Panc1 (cell line): ENCODE measurements at regions not wholly inside any gene's neighbourhood (a gene's known extent, or its start where the extent isn't known, plus 50 kb on each side); places are given as distances from the start of the nearest gene placed in this dataset.

Experiments
- ATAC-seq: fragments of 200-7000 bp; cut with Tn5 transposase; 2 replicates; pipeline ENCODE4 v1.9.1; 2020; ENCODE audit warnings: mild to moderate bottlenecking, moderate library complexity
- BruUV-seq: library from RNA; stranded (reverse); fragments of 400-500 nt; replicated peaks from 2 replicates; lab custom pipeline; 2021; lab: Mats Ljungman, UMichigan
- CTCF ChIA-PET: fragments of 300-600 bp; sonication (Branson Sonifier 250); formaldehyde crosslinking; loops from one replicate; lab custom pipeline; 2022; ENCODE audit warnings: antibody characterized with exemption; lab: Charles Lee
- POLR2A ChIA-PET: fragments of 300-600 bp; sonication (Branson Sonifier 250); formaldehyde crosslinking; loops from one replicate; lab custom pipeline; 2022; ENCODE audit warnings: antibody characterized with exemption; lab: Charles Lee
- DNase-seq: peaks from one replicate; pipeline ENCODE4 v3.0.0-alpha.2; 2010; ENCODE audit warnings: low read depth, low spot score
- H3K27ac ChIP-seq: 2 replicates; pipeline ENCODE4 v1.5.1; 2011; ENCODE audit warnings: mild to moderate bottlenecking, low read length, inconsistent platforms
- H3K27me3 ChIP-seq: fragments of 200-500 bp; sonication (Bioruptor generic); 2 replicates; pipeline ENCODE4 v1.6.0; 2014; ENCODE audit warnings: low read length, inconsistent platforms; ENCODE audit not compliant: control insufficient read depth, insufficient read depth
- H3K36me3 ChIP-seq: fragments of 200-500 bp; sonication (Bioruptor generic); 2 replicates; pipeline ENCODE4 v1.5.1; 2014; ENCODE audit warnings: inconsistent platforms, mild to moderate bottlenecking, low read length, moderate library complexity; ENCODE audit not compliant: control insufficient read depth, insufficient read depth
- H3K4me1 ChIP-seq: 2 replicates; pipeline ENCODE4 v1.5.1; 2011; ENCODE audit warnings: inconsistent platforms, mild to moderate bottlenecking, low read length, moderate library complexity; ENCODE audit not compliant: control insufficient read depth, insufficient read depth
- H3K4me3 ChIP-seq, 2 experiments: 2 replicates each; pipeline ENCODE4 v1.5.1; 2011 to 2012; ENCODE audit warnings: low read depth in 2 of 2, low read length in 2 of 2, mild to moderate bottlenecking in 2 of 2, inconsistent platforms in 1 of 2, moderate library complexity in 1 of 2
- H3K9me3 ChIP-seq: fragments of 200-500 bp; sonication (Bioruptor generic); 2 replicates; pipeline ENCODE4 v1.5.1; 2014; ENCODE audit warnings: low read depth, mild to moderate bottlenecking, inconsistent platforms, low read length, moderate library complexity; ENCODE audit not compliant: control insufficient read depth, insufficient read depth
- CTCF ChIP-seq: fragments of 450-650 bp; IDR thresholded peaks from 2 replicates; pipeline ENCODE4 v1.5.1; 2017; ENCODE audit warnings: mild to moderate bottlenecking
- POLR2AphosphoS5 ChIP-seq: IDR thresholded peaks from 2 replicates; pipeline ENCODE4 v1.6.1; 2012; ENCODE audit warnings: mild to moderate bottlenecking, low read depth, low read length, moderate library complexity
- REST ChIP-seq, 2 experiments: IDR thresholded peaks; 2 replicates each; pipeline ENCODE4 v1.6.1; 2011 to 2012; ENCODE audit warnings: low read depth in 2 of 2, control low read depth in 1 of 2, low read length in 1 of 2, mild to moderate bottlenecking in 1 of 2, moderate library complexity in 1 of 2; ENCODE audit not compliant: insufficient read depth in 1 of 2
- SIN3A ChIP-seq: IDR thresholded peaks from 2 replicates; pipeline ENCODE4 v1.6.1; 2012; ENCODE audit warnings: low read depth, mild to moderate bottlenecking, low read length, moderate library complexity, borderline replicate concordance; ENCODE audit not compliant: insufficient read depth
- TCF7L2 ChIP-seq: IDR thresholded peaks from 2 replicates; pipeline ENCODE4 v1.6.1; 2011; ENCODE audit warnings: mild to moderate bottlenecking, low read depth, low read length, inconsistent platforms
- in situ Hi-C: cut with HindIII; loops from 2 replicates; pipeline ENCODE4 v1.10.0; 2016; ENCODE audit warnings: low sequenced_read_pairs, low pct_unique_long_range_greater_than_20kb
- intact Hi-C: fragments of 100-400 bp; cut with micrococcal nuclease; formaldehyde crosslinking; loops from one replicate; pipeline ENCODE4 v1.10.0; 2022; ENCODE audit not compliant: unreplicated experiment

DNA sequence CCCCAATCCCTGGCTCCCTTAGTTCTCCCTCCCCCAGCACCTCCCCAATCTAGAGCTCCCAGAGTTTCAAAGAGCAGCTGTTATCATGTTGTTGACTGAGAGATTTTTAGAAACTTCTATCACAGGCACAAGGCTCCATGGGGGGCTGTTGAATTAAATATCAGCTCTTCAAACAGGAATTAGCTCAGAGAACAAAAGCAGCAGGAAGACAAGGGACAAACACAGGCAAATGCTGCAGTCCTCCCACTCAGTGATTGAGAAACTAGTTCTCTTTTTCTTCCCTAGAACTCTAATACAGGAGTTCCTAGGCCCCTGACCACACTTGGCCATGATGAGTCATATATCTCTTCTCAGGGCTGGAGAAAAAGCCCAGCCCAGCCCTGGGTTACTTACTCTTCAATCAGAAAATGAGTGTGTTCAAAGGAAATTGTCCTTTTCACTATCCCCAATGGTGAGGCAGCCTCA lies 262.1 kb downstream of the IGSF11 start:
- TF ChIP-seq REST (IDR thresholded peaks at IDR 0.05; ENCODE audit: insufficient read depth in 1 of 2, low read depth in 2 of 2, low read length in 1 of 2): no peak
- no peak for TF ChIP-seq CTCF
- TF ChIP-seq TCF7L2: no peak
- TF ChIP-seq POLR2AphosphoS5: no peak
- TF ChIP-seq SIN3A: no peak
- in situ Hi-C loops (no loop called here), intact Hi-C loops (no loop called here)
- no peaks in the 10 kb centered on the region for H3K4me1 ChIP-seq
- H3K27ac ChIP-seq: no peak overlapping the region
- no peaks in the 10 kb centered on the region for H3K36me3 ChIP-seq
- no peak overlapping the region for H3K4me3 ChIP-seq
- CTCF ChIA-PET: no interaction called here
- DNase-seq (no peak), ATAC-seq (no peak)
- POLR2A ChIA-PET: no interaction called here
- H3K9me3 ChIP-seq: no peaks in the 10 kb centered on the region
- no TSS peak for BruUV-seq
- no peaks in the 10 kb centered on the region for H3K27me3 ChIP-seq

- ATAC-seq: no peak
Observed at GRCh38 chr3:118775021-118775420, 259.6 kb downstream of the IGSF11 start.

More at GRCh38 chr3:118775021-118775420, 259.6 kb downstream of the IGSF11 start:
- intact Hi-C loops: no loop called here
- no peaks in the 10 kb centered on the region for H3K27me3 ChIP-seq
- TF ChIP-seq POLR2AphosphoS5 (no peak), TCF7L2 (no peak), CTCF (no peak), SIN3A (no peak), REST (IDR thresholded peaks at IDR 0.05; ENCODE audit: insufficient read depth in 1 of 2, low read depth in 2 of 2, low read length in 1 of 2) (no peak)
- H3K9me3 ChIP-seq: no peaks in the 10 kb centered on the region
- H3K4me3 ChIP-seq: no peak overlapping the region
- H3K27ac ChIP-seq: no peak overlapping the region
- in situ Hi-C loops: no loop called here
- CTCF ChIA-PET: no interaction called here
- POLR2A ChIA-PET: no interaction called here
- H3K4me1 ChIP-seq: no peaks in the 10 kb centered on the region
- no peak for DNase-seq
- H3K36me3 ChIP-seq: no peaks in the 10 kb centered on the region
- BruUV-seq: no TSS peak
